HG03103 (cell line): ENCODE measurements at regions not wholly inside any gene's neighbourhood (a gene's known extent, or its start where the extent isn't known, plus 50 kb on each side); places are given as distances from the start of the nearest gene placed in this dataset.

ENCODE experiments used
- ATAC-seq: cut with Tn5 transposase; IDR thresholded peaks from one replicate; pipeline ENCODE4 v1.9.1; 2021; ENCODE audit warnings: low read depth; ENCODE audit not compliant: unreplicated experiment

DNA sequence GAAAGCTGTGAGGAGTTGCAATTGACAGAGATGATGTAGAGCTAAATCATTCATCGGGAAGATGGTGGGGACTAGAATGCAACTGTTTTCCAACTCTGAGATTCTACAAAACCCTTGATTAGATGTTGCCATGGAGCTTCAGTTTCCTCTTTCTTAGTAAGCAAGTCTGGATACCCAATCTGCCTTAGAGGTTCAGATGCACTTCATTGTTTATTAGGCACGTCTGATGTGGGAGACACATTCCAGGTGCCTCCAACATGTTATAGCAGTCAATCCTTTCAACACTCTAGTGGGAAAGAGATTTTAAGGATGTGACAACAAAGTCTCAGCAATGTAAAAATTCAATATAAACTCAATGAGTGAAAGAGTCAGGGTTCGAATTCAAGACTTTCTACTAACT lies 291.3 kb upstream of the PHYHIPL start:
- ATAC-seq = no peak

DNA sequence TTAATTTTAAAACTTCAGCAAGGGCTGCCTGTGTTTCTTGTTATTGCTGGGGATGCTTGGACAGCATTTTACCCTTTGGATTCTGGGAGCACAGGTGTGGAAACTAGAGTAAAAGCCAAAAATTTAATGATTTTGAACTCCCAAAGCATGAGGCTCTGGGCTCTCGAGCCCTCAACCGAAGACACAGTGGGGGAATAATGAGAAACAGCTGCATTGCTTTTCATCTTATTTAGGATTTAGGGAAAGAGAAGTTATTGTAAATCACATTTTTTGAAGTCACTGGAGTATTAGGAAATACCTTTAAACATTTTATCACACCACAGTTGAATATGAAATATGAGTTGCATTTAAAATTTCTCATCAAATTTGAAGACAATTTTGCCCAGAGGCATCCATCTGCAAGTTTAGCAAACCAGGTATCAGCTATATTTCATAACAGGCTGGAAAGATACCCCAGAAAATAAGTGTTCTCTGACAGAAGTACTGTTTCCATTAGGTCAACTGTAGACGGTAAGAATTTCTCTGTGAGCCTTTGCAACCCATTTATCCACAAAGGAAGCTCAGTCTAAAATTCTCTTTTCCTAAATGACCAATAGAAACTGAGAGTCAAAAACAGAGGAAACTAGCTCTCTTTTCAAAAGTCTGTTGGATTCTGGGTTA lies 290.6 kb upstream of the PHYHIPL start:
- no peak for ATAC-seq

DNA sequence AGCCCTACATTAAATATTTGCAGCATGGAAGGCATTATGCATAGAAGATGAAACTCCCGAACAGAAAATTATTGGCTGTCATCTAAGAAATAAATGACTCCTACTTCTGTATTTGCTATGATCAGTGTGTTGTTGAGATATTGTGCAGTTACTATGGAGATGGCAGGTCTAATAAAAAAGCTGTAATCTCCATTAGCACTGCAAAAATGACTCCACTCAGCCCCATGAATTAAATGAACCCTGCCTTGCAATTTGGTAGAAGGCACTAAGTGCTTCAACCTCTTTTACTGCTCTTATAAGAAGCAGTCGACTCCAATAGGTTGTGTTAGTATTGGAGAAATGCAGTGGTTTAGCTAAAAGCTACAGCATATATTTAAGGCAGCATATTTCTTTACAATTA lies 290.0 kb upstream of the PHYHIPL start:
- no peak for ATAC-seq

DNA sequence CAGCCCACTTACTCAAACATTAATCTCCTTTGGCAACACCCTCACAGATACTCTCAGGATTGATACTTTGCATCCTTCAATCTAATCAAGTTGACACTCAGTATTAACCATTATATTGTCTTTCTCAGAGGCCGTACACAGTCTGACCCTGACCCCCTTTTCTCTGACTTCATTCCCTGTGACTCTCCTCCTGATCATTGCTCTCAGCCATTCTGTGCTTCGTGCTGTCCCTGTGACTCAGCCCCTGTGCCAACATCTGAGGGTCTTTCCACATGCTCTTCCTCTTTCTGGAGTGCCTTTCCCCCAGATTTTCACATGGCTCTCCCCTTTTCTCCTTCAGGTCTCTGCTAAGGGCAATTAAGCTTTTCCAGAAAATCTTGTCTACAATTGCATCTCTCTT lies 289.0 kb upstream of the PHYHIPL start:
- ATAC-seq = no peak

DNA sequence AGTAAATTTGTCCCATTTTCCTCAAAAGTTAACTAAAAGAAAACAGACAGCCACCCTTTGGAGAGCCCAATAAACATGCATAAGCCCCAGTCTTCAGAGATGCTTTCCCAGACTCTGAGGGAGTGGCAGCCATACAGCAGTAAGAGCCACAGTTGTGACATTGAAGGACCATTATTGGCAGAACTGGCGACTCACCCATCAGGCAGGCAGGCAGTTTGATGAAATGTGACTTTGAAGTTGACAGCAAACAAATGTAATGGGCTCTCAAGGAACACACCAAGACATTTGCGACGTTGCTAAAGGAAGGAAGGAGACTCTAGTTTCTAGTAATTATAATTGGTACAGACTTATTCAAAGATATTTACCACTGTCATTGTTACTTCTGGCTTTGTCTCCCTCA lies 287.5 kb upstream of the PHYHIPL start:
- ATAC-seq = no peak

DNA sequence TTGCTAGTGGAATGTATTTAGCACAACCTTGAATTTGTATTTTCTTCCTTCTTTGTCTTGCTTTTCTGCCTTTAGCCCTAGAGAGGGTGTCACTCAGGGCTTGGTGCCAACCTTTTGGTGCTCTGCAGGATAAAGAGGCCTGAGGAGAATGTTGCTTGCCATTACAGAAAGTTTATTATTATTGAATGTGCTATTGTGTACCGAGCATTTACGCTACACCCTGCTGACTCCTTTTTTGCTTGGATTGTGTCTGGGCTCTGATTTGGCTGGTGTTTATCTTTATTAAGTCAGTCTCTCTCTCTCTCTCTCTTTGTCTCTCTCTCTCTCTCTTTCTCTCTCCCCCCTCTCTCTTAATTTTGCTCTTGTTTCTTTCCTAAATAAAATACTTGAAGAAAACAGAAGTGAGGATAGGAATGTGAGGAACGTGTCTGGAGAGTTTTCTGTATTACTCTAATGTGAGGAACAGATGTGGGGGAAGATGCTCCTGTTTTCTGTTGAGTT lies 284.4 kb upstream of the PHYHIPL start:
- no peak for ATAC-seq

DNA sequence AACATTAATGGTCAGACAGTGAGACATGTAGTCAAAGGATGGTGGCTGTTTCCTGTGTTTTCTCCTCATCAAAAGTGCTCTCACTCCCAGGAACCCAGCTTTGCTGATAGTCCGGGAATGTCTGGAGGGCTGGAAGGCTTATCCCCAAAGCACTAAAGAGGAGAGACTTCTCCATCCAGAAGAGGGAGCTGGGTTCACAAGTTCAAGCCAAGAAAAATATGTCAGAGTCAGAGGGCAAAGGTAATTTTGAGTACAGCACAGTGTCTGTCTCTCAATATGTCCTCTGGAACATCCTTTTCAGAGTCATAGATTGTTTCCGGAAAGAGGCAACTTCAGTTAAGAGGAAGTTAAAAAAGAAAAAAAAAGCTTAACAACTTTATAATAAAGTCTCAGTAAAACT lies 281.5 kb upstream of the PHYHIPL start:
- ATAC-seq = no peak

DNA sequence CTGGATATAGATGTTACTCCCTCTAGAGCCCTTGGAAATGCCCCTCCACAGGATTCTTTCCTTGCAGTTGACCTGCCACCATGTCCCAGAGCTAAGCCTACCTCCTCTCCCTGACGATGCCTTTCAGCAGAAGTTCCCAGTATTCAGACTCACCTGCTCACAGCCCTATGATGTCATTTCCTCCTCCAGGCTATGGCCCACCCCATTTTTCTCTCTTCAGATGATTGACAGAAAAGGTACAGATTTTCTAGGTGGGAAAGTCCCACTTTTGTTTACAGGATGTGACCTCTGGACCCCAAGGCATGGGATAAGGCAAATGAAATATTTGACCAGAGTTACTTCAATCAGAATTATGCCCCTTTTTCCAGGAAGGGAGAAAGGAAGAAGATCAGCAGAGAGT lies 280.2 kb upstream of the PHYHIPL start:
- ATAC-seq = no peak

DNA sequence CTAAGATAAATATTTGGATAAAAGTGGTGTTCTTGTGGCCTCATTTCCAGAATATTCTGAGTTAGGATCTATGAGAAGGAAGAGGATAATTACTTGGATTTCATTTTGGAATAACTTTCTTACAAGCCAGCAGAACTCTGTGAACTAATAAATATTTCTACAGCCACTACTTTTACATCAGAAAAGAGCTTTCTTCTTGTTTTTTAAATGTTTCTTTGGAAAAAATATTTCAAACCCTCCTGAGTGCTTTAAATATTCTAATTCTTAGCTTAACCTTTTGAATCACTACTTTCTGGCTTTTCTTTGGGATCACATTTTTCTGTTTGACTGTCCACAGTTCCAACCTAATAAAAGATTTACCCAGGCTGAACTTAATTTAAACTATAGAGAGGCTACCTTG lies 279.2 kb upstream of the PHYHIPL start:
- ATAC-seq = no peak

DNA sequence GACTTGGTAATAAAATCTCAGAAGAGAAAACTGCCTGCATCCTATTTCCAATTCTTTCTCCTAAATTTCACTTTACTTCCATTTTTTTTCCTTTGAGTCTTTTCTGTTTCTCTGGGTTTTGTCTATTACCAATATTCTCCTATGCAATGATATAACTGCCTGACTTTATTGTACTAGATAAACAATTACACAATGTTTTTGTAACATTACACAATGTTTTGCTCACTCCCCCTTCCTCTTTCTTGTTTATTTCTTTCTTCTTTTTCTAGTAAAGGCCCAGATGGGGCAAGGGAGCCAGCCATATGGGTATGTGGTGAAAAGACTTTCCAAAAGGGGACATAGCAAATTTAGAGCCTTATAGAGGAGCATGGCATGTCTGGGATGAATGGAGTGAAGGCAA lies 278.7 kb upstream of the PHYHIPL start:
- no peak for ATAC-seq

DNA sequence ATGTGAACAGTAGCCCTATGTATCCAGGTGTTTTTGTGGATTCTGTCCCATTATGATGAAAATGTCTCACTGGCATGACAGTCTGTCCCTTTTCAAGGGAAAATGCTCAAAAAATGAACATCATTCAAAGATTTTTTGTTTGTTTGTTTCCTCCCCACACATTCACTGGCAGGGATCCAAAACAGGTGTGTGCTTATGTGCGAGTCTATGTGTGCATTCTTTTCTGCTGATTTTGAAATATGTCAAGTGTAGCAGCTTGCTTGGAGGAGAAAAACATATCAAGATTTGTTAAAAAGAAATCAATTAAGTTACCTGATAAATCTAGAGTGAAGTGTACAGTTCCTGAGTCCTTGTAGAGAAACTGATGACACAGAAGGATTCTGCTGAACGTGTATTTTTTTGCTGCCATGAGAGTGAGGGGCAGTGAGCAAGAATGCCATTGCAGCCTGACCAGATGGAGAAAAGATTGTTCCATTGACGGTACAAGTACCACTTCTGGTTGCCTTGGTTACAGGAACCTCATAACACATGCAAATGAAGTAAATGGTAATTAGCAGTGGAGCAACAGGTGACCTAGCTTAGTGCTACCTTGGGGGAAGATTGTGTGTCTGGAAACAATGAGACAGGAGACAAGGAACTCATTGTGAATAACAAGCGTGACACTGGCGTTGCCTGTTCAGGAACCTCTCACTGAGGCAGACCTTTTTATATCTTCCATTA lies 277.4 kb upstream of the PHYHIPL start:
- ATAC-seq = no peak

DNA sequence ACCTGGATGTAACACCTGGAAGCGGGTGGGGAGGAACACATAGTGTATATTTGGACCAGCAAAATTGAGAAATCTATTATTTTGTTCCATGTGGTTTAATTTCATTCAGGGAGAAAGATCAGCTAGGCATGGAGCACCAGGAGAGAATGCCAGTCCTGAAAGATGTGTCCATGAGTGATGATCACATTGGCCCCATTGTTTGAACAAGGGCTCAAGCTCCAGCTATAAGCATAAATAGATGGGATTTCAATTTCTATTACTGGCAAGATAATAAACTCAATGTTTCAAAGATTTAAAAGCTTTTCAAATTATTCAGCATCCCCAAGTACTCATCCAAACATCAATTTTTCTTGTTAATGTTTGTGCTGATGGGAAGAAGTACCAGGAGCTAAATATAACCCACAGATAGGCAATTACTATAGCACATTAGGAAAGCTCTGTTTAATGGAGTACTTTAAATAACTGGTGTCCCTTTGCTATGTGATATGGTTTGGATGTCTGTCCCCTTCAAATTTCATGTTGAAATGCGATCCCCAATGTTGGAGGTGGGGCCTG lies 275.3 kb upstream of the PHYHIPL start:
- ATAC-seq = no peak

DNA sequence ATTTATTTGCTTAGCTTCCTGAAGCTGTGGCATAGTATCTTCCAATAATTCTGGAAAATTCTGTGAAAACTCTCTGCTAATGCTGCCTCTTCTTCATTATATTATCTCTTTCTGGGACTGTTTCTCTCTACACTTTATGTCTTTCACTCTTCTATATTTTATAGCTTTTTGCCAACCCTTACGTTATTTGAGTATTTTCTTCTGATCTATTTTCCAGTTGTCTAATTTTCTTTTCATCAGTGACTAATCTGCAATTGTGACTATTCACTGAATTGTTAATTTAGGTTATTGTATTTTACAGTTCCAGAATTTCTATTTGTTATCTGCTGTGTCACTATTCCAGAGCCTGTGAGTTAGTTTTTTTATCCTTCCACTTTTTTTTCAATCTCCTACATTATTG lies 273.4 kb upstream of the PHYHIPL start:
- no peak for ATAC-seq

DNA sequence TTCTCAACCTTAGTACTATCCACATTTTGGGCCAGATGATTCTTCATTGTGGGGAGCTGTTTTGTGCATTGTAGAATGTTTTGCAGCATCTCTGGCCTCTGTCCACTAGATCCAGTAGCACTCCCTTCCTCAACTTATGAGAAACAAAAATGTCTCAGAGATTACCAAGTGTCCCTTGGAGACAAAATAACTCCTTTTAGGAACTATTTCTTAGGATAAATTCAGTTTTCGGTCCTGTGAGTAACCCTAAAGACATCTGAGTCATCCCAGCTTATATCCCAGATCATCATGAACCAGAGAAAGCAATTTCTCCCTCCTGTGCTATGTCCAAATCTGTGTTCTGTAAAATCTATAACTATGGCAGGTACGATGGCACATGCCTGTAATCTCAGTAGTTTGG lies 266.6 kb upstream of the PHYHIPL start:
- ATAC-seq = no peak

DNA sequence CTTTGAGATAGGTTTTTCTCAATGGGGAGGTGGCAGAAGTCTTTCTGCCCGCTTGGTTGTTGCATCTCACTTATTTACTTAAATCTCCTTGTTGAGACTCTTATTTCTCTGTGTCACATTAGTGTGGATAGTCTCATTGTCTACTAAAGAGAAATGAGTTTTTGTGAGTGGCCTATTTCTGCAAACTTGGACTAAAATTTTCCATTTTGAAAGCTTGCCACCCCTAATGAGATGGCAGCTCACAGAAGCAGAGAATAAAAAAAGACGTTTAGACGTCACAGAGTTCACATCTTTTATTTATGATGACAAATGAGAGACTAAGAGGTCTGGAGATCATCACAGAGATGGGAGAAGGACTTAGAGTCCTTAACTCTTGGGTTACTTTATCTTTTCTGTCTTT lies 262.7 kb upstream of the PHYHIPL start:
- ATAC-seq = no peak

DNA sequence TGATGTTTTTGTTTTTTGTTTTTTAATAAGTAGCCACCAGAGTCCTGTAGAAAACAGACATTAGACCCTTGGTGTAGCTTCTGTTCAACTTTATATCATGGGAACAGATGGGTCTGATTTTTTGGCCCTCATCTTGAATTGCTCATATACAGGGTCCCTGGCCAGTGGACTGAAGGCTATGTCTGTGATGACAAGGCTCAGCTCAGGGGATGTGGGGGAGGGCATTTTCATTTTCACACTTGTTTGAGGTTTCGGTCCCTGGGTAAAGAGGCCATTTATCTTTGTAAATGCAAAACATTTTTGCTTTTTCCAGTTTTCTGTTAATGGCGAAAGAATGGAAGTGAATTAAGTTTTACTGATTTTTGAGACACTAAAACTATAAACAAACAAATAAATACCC lies 257.6 kb upstream of the PHYHIPL start:
- ATAC-seq = no peak

DNA sequence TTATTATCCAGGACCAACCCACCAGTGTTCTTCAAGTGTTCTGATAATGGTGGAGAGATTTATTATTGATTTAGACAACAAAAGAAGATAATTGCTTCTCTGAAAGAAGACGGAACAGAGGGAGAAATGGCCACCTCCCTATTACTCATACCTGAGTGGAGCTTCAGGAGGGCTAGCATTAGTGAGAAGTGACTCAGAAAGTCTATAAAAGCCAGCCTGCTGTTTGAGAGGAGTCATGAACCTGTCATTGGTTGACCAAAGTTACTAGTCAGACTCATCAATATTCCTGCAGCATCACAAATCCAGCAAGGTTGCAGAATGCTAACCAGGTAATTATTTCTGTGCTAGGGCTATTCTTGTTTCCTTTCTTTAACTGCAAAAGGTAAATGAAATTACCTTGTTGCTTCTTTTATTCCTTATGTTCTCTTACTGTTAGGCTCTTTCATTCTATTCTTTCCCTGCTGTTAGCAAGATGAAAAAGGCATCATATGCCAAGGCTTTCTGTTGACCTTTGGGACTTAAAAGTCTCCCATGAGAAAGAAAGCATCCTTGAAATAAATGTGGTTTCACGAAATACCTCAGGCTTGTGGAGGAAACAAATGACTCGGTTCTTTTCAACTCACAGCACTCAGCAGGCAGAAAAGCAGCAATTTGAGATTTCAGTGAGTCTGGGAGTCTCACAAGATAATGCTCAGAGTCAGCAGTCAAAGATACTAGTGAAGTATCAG lies 256.4 kb upstream of the PHYHIPL start:
- no peak for ATAC-seq

DNA sequence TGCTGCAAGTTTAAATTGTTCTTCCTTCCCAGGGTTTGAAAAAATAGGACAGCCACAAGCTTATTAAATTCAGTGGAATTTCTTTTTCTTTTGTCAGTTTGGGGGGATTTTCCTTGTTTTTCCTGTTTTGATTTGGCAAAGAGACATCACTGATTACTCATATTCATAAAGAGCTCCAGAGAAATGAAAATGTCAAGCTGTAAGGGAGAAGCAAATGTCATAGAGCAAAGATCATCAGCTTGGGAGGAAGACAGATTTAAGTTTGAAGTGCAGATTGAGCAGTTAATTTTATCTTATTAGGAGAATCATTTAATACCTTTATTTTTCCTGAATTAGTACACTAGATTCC lies 255.8 kb upstream of the PHYHIPL start:
- no peak for ATAC-seq

DNA sequence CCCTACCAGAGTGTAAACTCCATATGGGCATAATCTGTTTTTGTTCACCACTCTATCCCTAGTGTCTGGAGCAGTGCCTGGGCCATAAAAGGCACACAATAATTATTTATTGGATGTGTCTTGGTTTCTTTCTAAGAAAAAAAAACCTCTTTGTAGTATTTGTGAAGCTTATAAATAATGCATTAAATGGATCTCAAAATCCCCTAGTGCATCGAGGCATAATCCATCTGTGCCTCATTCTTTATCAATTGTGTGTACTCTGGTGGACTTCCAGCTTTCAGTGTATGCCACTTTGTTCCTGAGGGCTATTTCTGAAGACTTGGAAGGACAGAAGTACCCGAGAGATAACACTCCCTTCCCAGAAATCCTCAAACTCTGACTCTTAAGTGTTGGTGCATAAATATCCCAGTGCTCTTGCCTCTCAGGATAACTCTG lies 255.0 kb upstream of the PHYHIPL start:
- no peak for ATAC-seq

DNA sequence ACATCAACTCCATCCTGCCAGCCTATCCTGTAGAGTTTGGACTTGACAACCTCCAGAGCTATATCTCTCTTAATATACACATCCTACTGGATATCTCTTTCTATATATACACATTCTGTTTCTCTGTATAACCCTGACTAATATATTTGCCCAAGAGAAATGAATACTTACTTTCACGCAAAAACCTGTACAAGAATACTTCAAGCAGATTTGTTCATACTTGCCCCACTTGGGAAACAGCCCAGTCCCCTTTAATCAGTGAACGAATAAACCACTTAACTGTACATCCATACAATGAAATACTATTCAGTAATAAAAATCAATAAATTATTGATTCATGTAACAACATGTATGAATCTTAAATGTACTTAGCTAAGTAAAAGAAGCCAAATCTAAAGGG lies 251.1 kb upstream of the PHYHIPL start:
- no peak for ATAC-seq

DNA sequence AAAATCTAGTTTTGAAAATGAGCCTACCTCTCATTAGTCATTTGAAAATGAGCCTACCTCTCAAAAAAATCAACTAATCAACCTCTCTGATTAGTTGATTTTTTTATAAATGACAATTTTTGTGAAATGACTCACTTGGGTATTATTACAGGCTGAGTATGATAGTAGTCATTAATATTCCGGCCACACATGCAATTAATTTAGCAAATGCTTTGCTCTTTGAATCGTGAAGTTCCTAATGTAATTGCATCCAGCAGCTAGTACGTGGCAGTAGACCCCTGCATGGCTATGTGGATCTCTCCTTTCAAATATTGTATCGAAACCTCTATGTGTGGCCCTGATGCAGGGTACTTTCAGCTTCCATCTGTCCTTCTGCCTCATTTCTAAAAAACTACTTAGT lies 245.9 kb upstream of the PHYHIPL start:
- no peak for ATAC-seq
